ENCODE measurements at regions not wholly inside any gene's neighbourhood (a gene's known extent, or its start where the extent isn't known, plus 50 kb on each side); places are given as distances from the start of the nearest gene placed in this dataset.

DNA sequence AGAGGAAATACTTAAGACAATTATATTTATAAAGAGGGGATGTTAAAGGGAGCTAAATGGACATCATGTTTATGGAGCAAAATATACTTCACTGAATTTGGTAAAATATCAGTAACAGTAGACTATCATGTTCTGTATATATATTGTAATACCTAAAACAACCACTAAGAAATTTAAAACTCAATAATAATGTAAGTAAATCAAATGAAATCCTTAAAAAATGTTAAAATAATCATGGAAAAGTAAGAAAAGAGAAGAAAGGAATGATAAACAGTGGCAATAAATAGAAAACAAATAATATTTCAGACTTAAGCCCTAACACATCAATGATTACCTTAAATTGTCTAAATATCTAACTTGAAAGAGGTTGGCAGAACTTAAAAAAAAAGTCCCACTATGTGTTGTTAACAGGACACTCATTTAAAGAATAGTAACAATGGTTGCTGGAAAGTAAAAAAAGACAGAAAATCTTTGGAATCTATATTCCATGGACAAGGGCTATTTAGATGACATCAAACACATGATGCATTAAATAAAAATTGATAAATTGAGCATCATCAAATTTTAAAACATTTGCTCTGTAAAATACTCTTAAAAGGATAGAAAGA is 842.2 kb upstream of the MAP3K7 start:
- no peaks in the 10 kb centered on the region for H3K4me1 ChIP-seq (ENCODE audit: control insufficient read depth, insufficient read depth, low read length)
- no peak overlapping the region for H3K9ac ChIP-seq (ENCODE audit: low read length)
- H3K27me3 ChIP-seq (ENCODE audit: control insufficient read depth, insufficient read depth, low read length) = no peaks in the 10 kb centered on the region
- no peak overlapping the region for H3K4me3 ChIP-seq (ENCODE audit: low read length)
- H3K36me3 ChIP-seq (ENCODE audit: control insufficient read depth, insufficient read depth, low read length) = no peaks in the 10 kb centered on the region
- H3K27ac ChIP-seq (ENCODE audit: low read depth, low read length) = no peak overlapping the region

DNA sequence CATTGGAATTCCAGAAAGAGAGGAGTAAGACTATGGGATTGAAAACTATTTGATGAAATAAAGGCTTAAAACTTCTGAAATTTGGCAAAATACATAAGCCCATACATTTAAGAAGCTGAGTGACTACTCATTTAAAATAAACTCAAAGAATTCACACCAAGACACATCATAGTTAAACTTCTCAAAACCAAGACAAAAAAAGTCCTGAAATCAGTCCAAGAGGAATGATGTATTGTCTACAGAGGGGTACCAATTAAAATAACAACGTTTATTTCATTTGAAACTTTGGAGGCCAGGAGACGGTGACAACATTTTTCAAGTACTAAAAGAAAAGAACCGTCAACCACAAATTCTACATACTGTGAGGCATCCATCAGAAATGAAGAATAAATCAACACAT is 841.4 kb upstream of the MAP3K7 start:
- Histone ChIP-seq H3K27ac (ENCODE audit: low read depth, low read length) (no peak overlapping the region), H3K9ac (ENCODE audit: low read length) (no peak overlapping the region), H3K36me3 (ENCODE audit: control insufficient read depth, insufficient read depth, low read length) (no peaks in the 10 kb centered on the region), H3K4me1 (ENCODE audit: control insufficient read depth, insufficient read depth, low read length) (no peaks in the 10 kb centered on the region), H3K27me3 (ENCODE audit: control insufficient read depth, insufficient read depth, low read length) (no peaks in the 10 kb centered on the region), H3K4me3 (ENCODE audit: low read length) (no peak overlapping the region)

- no peaks in the 10 kb centered on the region for H3K4me1 ChIP-seq (ENCODE audit: control insufficient read depth, insufficient read depth, low read length)
- no peak overlapping the region for H3K27ac ChIP-seq (ENCODE audit: low read depth, low read length)
- no peaks in the 10 kb centered on the region for H3K27me3 ChIP-seq (ENCODE audit: control insufficient read depth, insufficient read depth, low read length)
- no peak overlapping the region for H3K4me3 ChIP-seq (ENCODE audit: low read length)
- H3K36me3 ChIP-seq (ENCODE audit: control insufficient read depth, insufficient read depth, low read length) = no peaks in the 10 kb centered on the region
- H3K9ac ChIP-seq (ENCODE audit: low read length) = no peak overlapping the region
Measured at GRCh38 chr6:91420243-91420642, 833.4 kb upstream of the MAP3K7 start.

DNA sequence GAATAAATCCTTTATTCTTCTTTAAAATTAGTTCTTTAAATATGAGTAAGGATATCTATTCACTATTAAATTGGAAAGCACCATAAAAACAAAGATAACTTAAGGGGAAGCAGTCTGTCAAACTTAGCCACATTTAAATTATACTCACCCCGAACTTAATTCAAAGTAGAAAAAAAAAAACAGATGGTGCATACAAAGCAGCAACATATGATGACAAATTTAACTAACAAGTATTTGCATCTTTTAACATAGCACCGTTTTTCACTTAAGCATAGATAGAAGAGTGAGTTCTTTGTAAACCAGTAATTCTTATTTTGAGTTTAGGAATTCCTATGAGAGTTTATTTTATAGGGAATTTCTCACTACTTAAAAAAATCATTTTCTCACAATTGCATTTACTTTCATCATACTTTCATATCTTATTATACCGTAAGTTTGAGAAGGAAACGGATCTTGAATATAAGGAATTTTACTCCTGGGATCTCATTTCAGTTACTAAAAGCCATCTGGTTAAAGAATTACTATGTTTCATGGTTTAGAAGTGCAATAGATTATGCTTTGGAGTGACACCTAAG is 828.2 kb upstream of the MAP3K7 start:
- Histone ChIP-seq H3K4me3 (ENCODE audit: low read length) (no peak overlapping the region), H3K36me3 (ENCODE audit: control insufficient read depth, insufficient read depth, low read length) (no peaks in the 10 kb centered on the region), H3K27ac (ENCODE audit: low read depth, low read length) (no peak overlapping the region), H3K27me3 (ENCODE audit: control insufficient read depth, insufficient read depth, low read length) (no peaks in the 10 kb centered on the region), H3K9ac (ENCODE audit: low read length) (no peak overlapping the region), H3K4me1 (ENCODE audit: control insufficient read depth, insufficient read depth, low read length) (no peaks in the 10 kb centered on the region)

DNA sequence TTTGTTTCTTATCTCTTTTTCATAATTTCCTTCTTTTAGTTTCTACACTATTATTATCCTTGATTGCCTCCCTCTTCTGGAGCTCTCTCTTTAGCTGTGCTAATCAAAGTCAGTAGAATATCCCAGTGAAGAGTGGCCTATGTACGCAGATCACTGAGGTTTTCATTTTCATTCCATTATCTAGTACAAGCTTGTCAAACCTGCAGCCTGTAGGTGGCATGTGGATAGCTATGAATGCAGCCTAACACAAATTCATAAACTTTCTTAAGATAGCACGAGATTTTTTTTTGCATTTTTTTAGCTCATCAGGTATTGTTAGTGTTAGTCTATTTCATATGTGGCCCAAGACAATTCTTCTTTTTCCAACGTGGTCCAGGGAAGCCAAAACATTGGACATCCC is 825.7 kb upstream of the MAP3K7 start:
- Histone ChIP-seq H3K4me3 (ENCODE audit: low read length) (no peak overlapping the region), H3K9ac (ENCODE audit: low read length) (no peak overlapping the region), H3K27ac (ENCODE audit: low read depth, low read length) (no peak overlapping the region), H3K27me3 (ENCODE audit: control insufficient read depth, insufficient read depth, low read length) (no peaks in the 10 kb centered on the region), H3K4me1 (ENCODE audit: control insufficient read depth, insufficient read depth, low read length) (no peaks in the 10 kb centered on the region), H3K36me3 (ENCODE audit: control insufficient read depth, insufficient read depth, low read length) (no peaks in the 10 kb centered on the region)

GRCh38 chr6:91407706-91408105 is 820.8 kb upstream of the MAP3K7 start:
- no peaks in the 10 kb centered on the region for H3K27me3 ChIP-seq (ENCODE audit: control insufficient read depth, insufficient read depth, low read length)
- no peaks in the 10 kb centered on the region for H3K36me3 ChIP-seq (ENCODE audit: control insufficient read depth, insufficient read depth, low read length)

DNA sequence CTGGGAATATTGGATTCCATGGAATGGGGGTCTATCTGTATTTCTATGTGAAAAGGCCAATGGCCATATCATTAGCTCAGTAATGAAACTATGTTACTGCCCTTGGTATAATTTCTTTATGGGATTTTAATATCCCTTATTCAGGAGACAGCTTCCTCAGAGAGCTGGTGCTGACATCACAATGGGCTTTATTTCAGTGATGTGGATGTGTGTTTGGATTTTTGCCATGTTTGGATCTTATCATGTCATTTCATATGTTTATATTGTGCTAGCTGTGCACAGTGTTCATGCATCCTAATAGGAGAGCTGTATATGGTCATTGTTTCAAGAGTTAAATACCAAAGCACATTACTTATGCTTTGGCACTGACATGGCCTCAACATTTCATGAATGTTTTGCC is 806.1 kb upstream of the MAP3K7 start:
- no peak overlapping the region for H3K27ac ChIP-seq (ENCODE audit: low read depth, low read length)
- no peaks in the 10 kb centered on the region for H3K36me3 ChIP-seq (ENCODE audit: control insufficient read depth, insufficient read depth, low read length)
- H3K27me3 ChIP-seq (ENCODE audit: control insufficient read depth, insufficient read depth, low read length) = no peaks in the 10 kb centered on the region
- H3K4me1 ChIP-seq (ENCODE audit: control insufficient read depth, insufficient read depth, low read length) = no peaks in the 10 kb centered on the region
- H3K9ac ChIP-seq (ENCODE audit: low read length) = no peak overlapping the region
- no peak overlapping the region for H3K4me3 ChIP-seq (ENCODE audit: low read length)

More at GRCh38 chr6:91407706-91408105, 820.8 kb upstream of the MAP3K7 start:
- H3K27ac ChIP-seq (ENCODE audit: low read depth, low read length) = no peak overlapping the region
- no peaks in the 10 kb centered on the region for H3K4me1 ChIP-seq (ENCODE audit: control insufficient read depth, insufficient read depth, low read length)
- no peak overlapping the region for H3K4me3 ChIP-seq (ENCODE audit: low read length)
- H3K9ac ChIP-seq (ENCODE audit: low read length) = no peak overlapping the region

- H3K36me3 ChIP-seq (ENCODE audit: control insufficient read depth, insufficient read depth, low read length) = no peaks in the 10 kb centered on the region
- no peak overlapping the region for H3K4me3 ChIP-seq (ENCODE audit: low read length)
- no peaks in the 10 kb centered on the region for H3K4me1 ChIP-seq (ENCODE audit: control insufficient read depth, insufficient read depth, low read length)
- no peaks in the 10 kb centered on the region for H3K27me3 ChIP-seq (ENCODE audit: control insufficient read depth, insufficient read depth, low read length)
- no peak overlapping the region for H3K9ac ChIP-seq (ENCODE audit: low read length)
- no peak overlapping the region for H3K27ac ChIP-seq (ENCODE audit: low read depth, low read length)
Measured at GRCh38 chr6:91387290-91388059, 800.6 kb upstream of the MAP3K7 start.

- Histone ChIP-seq H3K27me3 (ENCODE audit: control insufficient read depth, insufficient read depth, low read length) (no peaks in the 10 kb centered on the region), H3K4me3 (ENCODE audit: low read length) (no peak overlapping the region), H3K27ac (ENCODE audit: low read depth, low read length) (no peak overlapping the region)
Measured at GRCh38 chr6:91386204-91386603, 799.3 kb upstream of the MAP3K7 start.

DNA sequence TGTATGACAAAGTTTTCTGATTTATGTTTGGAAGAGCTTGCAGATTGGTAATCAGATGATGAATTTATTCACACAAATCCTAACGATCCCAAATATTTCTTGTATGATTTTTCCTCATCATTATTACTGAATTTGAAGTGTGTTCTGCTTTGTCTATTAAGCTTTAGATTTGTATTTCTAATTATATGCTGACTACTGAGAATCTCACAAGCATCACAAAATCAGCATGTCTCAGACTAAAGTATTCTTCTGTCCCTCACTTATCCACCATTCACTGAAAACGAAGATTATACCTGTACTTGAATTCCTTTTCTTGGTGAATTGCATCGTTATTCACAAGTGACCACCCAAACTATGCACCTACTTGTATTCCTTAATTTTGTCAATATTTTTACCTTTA is 796.3 kb upstream of the MAP3K7 start:
- no peaks in the 10 kb centered on the region for H3K27me3 ChIP-seq (ENCODE audit: control insufficient read depth, insufficient read depth, low read length)
- no peaks in the 10 kb centered on the region for H3K4me1 ChIP-seq (ENCODE audit: control insufficient read depth, insufficient read depth, low read length)
- no peaks in the 10 kb centered on the region for H3K36me3 ChIP-seq (ENCODE audit: control insufficient read depth, insufficient read depth, low read length)
- H3K9ac ChIP-seq (ENCODE audit: low read length) = no peak overlapping the region
- H3K4me3 ChIP-seq (ENCODE audit: low read length) = no peak overlapping the region
- no peak overlapping the region for H3K27ac ChIP-seq (ENCODE audit: low read depth, low read length)

More at GRCh38 chr6:91386204-91386603, 799.3 kb upstream of the MAP3K7 start:
- Histone ChIP-seq H3K36me3 (ENCODE audit: control insufficient read depth, insufficient read depth, low read length) (no peaks in the 10 kb centered on the region), H3K9ac (ENCODE audit: low read length) (no peak overlapping the region), H3K4me1 (ENCODE audit: control insufficient read depth, insufficient read depth, low read length) (no peaks in the 10 kb centered on the region)

DNA sequence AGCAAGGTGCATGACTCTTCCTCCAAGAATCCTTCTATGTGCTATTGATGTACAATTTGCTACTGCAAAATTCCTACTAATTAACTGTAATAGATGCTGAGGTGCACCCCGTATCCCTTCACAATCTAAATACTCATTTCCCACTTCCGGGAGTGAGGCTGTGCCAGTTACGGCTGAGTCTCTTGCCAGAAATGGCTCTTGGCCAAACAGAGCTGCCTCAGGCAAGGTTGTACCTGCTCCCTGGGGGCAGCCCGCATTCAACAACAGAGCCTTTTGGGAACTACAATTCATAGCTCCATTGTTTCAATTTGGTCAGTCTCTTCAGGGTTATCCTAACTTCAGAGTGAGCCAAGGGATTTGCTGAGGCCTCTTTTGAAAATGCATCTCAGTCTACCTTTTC is 789.8 kb upstream of the MAP3K7 start:
- H3K36me3 ChIP-seq (ENCODE audit: control insufficient read depth, insufficient read depth, low read length) = no peaks in the 10 kb centered on the region
- H3K27me3 ChIP-seq (ENCODE audit: control insufficient read depth, insufficient read depth, low read length) = no peaks in the 10 kb centered on the region
- H3K4me1 ChIP-seq (ENCODE audit: control insufficient read depth, insufficient read depth, low read length) = no peaks in the 10 kb centered on the region
- H3K4me3 ChIP-seq (ENCODE audit: low read length) = no peak overlapping the region
- no peak overlapping the region for H3K9ac ChIP-seq (ENCODE audit: low read length)
- no peak overlapping the region for H3K27ac ChIP-seq (ENCODE audit: low read depth, low read length)

GRCh38 chr6:91366781-91367180 is 779.9 kb upstream of the MAP3K7 start:
- Histone ChIP-seq H3K27me3 (ENCODE audit: control insufficient read depth, insufficient read depth, low read length) (no peaks in the 10 kb centered on the region), H3K27ac (ENCODE audit: low read depth, low read length) (no peak overlapping the region), H3K4me1 (ENCODE audit: control insufficient read depth, insufficient read depth, low read length) (no peaks in the 10 kb centered on the region), H3K36me3 (ENCODE audit: control insufficient read depth, insufficient read depth, low read length) (no peaks in the 10 kb centered on the region), H3K4me3 (ENCODE audit: low read length) (no peak overlapping the region), H3K9ac (ENCODE audit: low read length) (no peak overlapping the region)

DNA sequence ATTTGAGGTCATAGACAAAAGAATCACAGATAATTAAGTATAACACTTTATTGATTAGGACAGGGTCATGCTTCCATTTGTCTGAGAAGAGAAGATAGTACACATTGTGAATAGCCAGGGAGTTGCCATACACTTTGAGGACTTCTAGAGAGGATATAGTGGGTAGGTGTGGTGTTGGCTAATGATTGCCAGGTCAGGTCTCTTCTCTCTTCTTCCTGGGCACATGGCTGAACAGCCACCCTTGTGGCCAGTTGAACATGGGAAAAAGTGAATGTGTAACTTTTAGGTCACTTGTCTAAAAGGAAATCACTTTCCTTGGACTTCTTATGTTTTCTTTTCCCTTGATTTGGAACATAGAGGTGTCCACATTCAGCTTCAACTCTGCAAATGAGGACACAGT is 772.1 kb upstream of the MAP3K7 start:
- H3K27ac ChIP-seq (ENCODE audit: low read depth, low read length) = no peak overlapping the region
- H3K36me3 ChIP-seq (ENCODE audit: control insufficient read depth, insufficient read depth, low read length) = no peaks in the 10 kb centered on the region
- no peak overlapping the region for H3K4me3 ChIP-seq (ENCODE audit: low read length)
- no peaks in the 10 kb centered on the region for H3K4me1 ChIP-seq (ENCODE audit: control insufficient read depth, insufficient read depth, low read length)
- no peak overlapping the region for H3K9ac ChIP-seq (ENCODE audit: low read length)
- no peaks in the 10 kb centered on the region for H3K27me3 ChIP-seq (ENCODE audit: control insufficient read depth, insufficient read depth, low read length)

Data from rectal smooth muscle tissue (tissue), 1 donor.